Esophagus squamous epithelium (tissue), 4 donors: ENCODE measurements at regions not wholly inside any gene's neighbourhood (a gene's known extent, or its start where the extent isn't known, plus 50 kb on each side); places are given as distances from the start of the nearest gene placed in this dataset.

Experiments used
- CTCF ChIP-seq, 6 experiments: fragments of 450-650 bp in 4 of 6; fragments of 200-600 bp in 2 of 6; sonication (generic) in 2 of 6; IDR thresholded peaks; one replicate each; pipeline ENCODE4 v1.5.1; 2016 to 2019; ENCODE audit warnings: antibody characterized with exemption in 6 of 6, mild to moderate bottlenecking in 4 of 6, moderate library complexity in 4 of 6
- POLR2A ChIP-seq, 4 donors: fragments of 450-650 bp; IDR thresholded peaks; one replicate each; pipeline ENCODE4 v1.6.1; 2017; ENCODE audit warnings: antibody characterized with exemption in 4 of 4, mild to moderate bottlenecking in 4 of 4, moderate library complexity in 3 of 4

DNA sequence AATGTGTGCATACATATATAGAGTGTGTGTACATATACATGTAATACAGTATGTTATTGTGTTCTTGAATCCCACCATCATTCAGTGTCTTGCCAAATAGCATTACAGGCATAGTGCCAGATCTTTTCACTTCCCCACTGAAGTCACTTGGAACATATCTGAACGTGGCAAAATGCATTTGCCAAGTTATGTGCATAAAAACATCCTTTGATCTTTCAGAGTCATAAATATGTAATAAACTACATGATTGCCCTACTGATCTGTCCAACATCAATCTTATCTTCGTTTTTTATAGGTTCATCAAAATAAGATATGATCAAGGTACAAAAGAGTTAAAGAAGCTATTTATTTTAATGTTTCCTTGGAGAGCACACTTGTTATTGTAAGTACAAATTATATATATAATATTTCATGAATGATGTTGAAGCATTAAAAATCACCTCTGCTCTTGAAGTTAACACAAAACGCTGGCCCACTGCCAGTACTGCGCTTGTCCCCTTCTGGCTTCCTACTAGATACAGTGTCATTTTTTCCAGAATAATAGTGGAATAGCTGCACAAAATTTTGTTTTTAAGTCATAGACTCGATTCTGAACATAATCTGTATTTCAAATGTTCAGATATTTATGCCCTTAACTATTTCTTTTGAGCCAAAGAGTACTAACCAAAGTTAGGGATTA lies 549.5 kb upstream of the ARRDC4 start:
- TF ChIP-seq CTCF (IDR thresholded peaks at IDR 0.05), result no peak
- no peak for TF ChIP-seq POLR2A (IDR thresholded peaks at IDR 0.05)
